CD4-positive, alpha-beta T cell treated with Interleukin-1 beta for 1 hour (primary cell): ENCODE measurements at regions not wholly inside any gene's neighbourhood (a gene's known extent, or its start where the extent isn't known, plus 50 kb on each side); places are given as distances from the start of the nearest gene placed in this dataset.

Experiments
- DNase-seq, 2 donors: peaks; one replicate each; pipeline ENCODE4 v3.0.0-alpha.2; 2020 to 2022

GRCh38 chr2:125526093-125526492, 1129.9 kb upstream of the GYPC start:
- DNase-seq, result no peak

- DNase-seq, result no peak
These were observed 1120.9 kb upstream of the GYPC start for GRCh38 chr2:125535089-125535488.

GRCh38 chr2:125543968-125544514, 1111.9 kb upstream of the GYPC start:
- DNase-seq, result no peak

- DNase-seq, result no peak
These were observed 1102.2 kb upstream of the GYPC start for GRCh38 chr2:125553768-125554167.

GRCh38 chr2:125554956-125555355, 1101.0 kb upstream of the GYPC start:
- no peak for DNase-seq

GRCh38 chr2:125559186-125559585, 1096.8 kb upstream of the GYPC start:
- no peak for DNase-seq

DNA sequence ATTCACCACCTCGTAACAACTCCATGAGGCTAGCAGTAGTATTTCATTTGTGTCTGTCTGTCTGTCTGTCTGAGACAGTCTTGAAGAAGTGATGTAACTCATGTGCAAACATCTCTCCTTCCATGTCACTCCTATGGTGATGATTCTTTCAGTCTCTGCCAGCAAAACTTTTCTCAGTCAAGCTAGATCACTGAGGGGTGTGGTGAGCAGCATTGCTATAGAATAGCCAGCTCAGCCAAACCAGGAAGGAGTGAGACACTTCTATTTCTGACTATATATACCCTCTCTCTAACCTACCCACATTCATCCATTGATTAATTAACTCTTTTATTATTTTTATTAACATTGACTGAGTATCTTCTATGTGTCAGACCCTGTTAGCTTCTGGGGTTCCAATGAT, 1095.1 kb upstream of the GYPC start:
- no peak for DNase-seq

GRCh38 chr2:125561302-125561701, 1094.7 kb upstream of the GYPC start:
- DNase-seq, result no peak

GRCh38 chr2:125562924-125563323, 1093.0 kb upstream of the GYPC start:
- no peak for DNase-seq

- no peak for DNase-seq
These were observed 1091.5 kb upstream of the GYPC start for GRCh38 chr2:125564471-125564870.

DNA sequence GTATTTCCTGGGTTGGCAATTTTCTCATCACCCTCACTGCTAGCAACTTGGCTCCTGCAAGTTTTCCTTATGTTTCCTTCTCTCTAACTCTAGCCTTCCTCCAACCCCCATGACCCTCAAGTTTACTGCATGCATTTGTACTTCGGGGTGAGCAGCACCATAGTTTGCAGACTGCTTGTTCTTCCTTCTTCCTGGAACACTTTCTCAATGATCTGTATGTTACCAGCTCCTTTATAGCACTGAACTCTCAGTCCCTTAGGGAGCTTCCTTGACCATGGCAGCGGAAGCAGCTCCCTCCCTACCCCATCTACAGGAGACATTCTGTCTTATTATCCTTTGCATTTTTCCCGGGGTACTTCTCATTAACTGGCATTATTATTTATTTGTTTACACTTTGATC, 1089.5 kb upstream of the GYPC start:
- DNase-seq, result no peak

- no peak for DNase-seq
These were observed 1088.9 kb upstream of the GYPC start for GRCh38 chr2:125567100-125567499.

GRCh38 chr2:125572660-125573059, 1083.3 kb upstream of the GYPC start:
- no peak for DNase-seq

- no peak for DNase-seq
These were observed 1082.5 kb upstream of the GYPC start for GRCh38 chr2:125573432-125573831.

DNA sequence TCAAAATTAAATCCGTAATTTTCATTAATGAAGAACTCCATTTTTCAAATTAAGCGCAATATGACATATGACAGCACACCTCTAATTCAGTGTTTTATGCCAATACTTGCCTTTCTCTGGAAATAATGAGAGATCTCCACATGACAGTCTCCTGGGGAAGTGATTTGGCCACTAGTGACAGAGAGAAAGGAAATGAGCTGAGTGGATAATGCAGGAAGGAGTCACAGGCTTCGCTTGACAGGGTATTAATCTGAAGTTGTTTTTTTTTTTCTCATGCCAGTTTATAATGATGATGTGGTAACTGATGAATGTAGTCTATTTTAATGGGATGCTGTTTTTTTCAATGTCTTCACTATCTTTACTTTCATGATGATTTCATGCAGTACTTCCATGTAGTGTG, 1079.4 kb upstream of the GYPC start:
- DNase-seq, result no peak

DNA sequence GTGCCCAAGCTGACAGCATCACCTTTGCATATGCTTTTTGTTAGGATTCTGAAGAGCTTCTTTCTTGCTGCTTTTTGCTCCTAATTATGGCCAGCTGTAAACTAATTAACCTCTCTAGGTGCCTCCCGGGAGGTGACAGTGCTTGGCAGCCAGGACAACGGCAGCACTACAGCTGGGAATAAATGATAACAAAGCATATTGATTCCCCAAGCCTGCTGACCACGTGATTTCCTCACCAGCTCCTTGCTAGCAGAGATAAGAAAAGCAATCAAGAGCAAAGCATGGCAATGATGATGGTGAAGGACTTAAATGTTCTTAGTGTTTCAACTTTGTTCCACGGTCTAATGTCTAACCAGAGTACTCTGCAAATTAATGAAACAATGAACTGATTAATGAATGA, 1074.4 kb upstream of the GYPC start:
- no peak for DNase-seq

DNA sequence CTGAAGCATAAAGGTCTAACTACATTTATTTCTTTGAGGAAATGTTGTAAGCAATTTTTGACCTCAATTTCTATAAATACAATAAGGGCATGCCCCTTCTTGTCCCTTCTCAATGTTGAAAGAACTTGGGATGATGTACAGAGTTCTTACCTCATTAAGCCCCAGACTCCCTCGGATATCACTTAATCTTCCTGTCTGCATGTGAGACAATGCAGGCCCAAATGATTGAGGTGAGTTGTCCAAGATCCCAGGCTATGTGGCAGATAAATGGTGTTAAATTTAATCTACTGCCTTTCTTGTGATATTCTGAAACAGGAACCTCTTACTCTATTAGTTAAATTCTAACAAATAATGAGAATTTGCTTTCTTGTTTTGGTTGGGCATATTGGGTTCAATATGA, 1073.4 kb upstream of the GYPC start:
- DNase-seq, result no peak

DNA sequence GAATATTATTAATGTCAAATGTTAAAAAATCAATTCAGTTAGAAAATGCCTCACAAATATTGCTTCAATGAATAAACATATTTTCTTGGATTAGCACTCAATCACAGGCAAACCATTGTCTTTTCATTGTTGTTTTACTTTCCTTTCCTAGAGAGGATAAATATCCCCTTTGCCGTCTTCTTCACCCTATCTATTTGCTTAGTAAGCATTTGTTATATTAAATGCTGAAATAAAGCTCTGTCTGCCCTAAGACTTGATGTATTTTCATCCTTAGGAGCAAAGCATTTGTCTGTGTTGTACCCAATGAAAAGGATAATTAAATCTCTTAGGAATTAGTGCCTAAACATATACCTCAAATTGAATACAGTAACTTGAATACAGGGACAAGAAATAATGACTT, 1071.2 kb upstream of the GYPC start:
- DNase-seq, result no peak

DNA sequence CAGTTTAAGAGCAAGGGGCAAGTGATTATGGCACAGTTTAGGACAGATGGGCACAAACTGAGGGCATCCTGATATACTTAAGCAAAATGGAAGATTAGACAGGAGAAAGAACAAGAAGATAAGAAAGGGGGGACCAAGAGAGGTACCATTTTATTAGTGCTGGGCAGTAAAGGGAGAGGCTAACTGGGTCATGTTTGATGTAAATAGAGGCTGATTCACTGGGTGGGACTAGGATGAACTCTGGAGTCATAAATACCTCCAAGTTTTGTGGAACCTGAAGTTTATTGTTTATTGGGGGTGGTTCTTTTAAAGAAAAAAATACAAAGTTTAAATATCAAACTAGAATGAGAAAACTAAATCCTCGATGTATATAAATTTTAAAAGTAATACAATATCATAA, 1067.2 kb upstream of the GYPC start:
- DNase-seq, result no peak

- DNase-seq, result no peak
These were observed 1064.0 kb upstream of the GYPC start for GRCh38 chr2:125591954-125592353.

DNA sequence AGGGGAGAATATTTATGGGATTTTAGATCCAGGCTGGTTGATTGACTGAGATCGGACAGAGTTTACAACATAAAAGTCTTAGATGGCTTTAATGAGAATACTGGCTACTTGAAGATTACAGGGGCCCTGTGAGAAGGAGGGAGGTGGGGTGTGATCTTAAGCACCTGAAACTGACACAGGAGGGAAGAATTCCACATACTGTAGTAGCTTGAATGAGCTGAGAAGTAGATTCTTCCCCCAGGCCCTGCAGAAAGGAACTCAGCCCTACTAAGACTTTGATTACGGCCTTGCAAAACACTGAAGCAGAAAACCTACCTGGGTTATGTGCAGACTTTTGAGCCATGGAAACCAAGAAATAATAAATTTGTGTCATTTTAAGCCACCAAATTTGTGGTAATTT, 1062.9 kb upstream of the GYPC start:
- no peak for DNase-seq

GRCh38 chr2:125596612-125597011, 1059.3 kb upstream of the GYPC start:
- DNase-seq, result no peak

- DNase-seq, result no peak
These were observed 1040.5 kb upstream of the GYPC start for GRCh38 chr2:125615438-125615837.

GRCh38 chr2:125630377-125630776, 1025.6 kb upstream of the GYPC start:
- DNase-seq, result no peak

- DNase-seq, result no peak
These were observed 1021.3 kb upstream of the GYPC start for GRCh38 chr2:125634662-125635061.

- DNase-seq, result no peak
These were observed 1017.6 kb upstream of the GYPC start for GRCh38 chr2:125638345-125638744.
